K562 (cell line): ENCODE measurements at regions not wholly inside any gene's neighbourhood (a gene's known extent, or its start where the extent isn't known, plus 50 kb on each side); places are given as distances from the start of the nearest gene placed in this dataset.

ENCODE experiments used
- ATAC-seq: fragments of 200-7000 bp; cut with Tn5 transposase; 3 replicates; pipeline ENCODE4 v1.9.1; 2020; ENCODE audit warnings: moderate library complexity
- BruUV-seq: library from RNA; stranded (reverse); fragments of 400-500 nt; replicated peaks from 2 replicates; lab custom pipeline; 2021; lab: Mats Ljungman, UMichigan
- CTCF ChIA-PET: fragments of 300-600 bp; formaldehyde crosslinking; extraction: SDS; loops from one replicate; lab custom pipeline; 2021; ENCODE audit warnings: low intra/inter-chr PET ratio; lab: Yijun Ruan, JAX
- POLR2A ChIA-PET: fragments of 300-600, 350-650 bp; sonication (Branson Sonifier 250); formaldehyde crosslinking; extraction: SDS; loops from one replicate; lab custom pipeline; 2021; ENCODE audit warnings: antibody characterized with exemption, inconsistent platforms; lab: Yijun Ruan, JAX
- DNase-seq, 4 experiments: peaks; one replicate each; pipeline versions ENCODE4 v3.0.0 to v3.0.0-alpha.2; 2011 to 2018; ENCODE audit warnings: low spot score in 3 of 4, mixed read lengths in 3 of 4; ENCODE audit errors: extremely low read depth in 1 of 4
- FAIRE-seq: peaks from 2 replicates; lab custom pipeline; 2011; peaks lifted over from hg19 to GRCh38; lab: Jason Lieb, UNC
- H2AFZ ChIP-seq: 2 replicates; pipeline ENCODE4 v1.6.0; 2011; ENCODE audit warnings: low read depth, low read length, control low read depth, inconsistent platforms
- H3K27ac ChIP-seq: fragments of 200-600 bp; 3 replicates; pipeline ENCODE4 v1.8.0; 2011; ENCODE audit warnings: low read depth, mild to moderate bottlenecking, control low read depth, inconsistent platforms, low read length, moderate library complexity, mixed read lengths; ENCODE audit errors: extremely low read depth
- H3K27me3 ChIP-seq, 2 experiments: fragments of 300-600 bp in 1 of 2; 2 replicates in 1 of 2; 3 replicates in 1 of 2; pipeline versions ENCODE4 v1.6.0 to v1.8.0; 2011; ENCODE audit warnings: inconsistent platforms in 2 of 2, low read length in 2 of 2, mild to moderate bottlenecking in 1 of 2, mixed read lengths in 1 of 2, moderate library complexity in 1 of 2; ENCODE audit not compliant: control insufficient read depth in 2 of 2, insufficient read depth in 2 of 2
- H3K36me3 ChIP-seq: fragments of 300-600 bp; 3 replicates; pipeline ENCODE4 v1.8.0; 2011; ENCODE audit warnings: mild to moderate bottlenecking, low read length, inconsistent platforms; ENCODE audit not compliant: control insufficient read depth, insufficient read depth
- H3K4me1 ChIP-seq, 2 experiments: fragments of 200-600 bp in 1 of 2; replicated peaks in 1 of 2; 2 replicates in 1 of 2; 3 replicates in 1 of 2; pipeline versions ENCODE4 v1.5.1 to v1.8.0; 2011; ENCODE audit warnings: inconsistent platforms in 2 of 2, low read length in 2 of 2, mild to moderate bottlenecking in 1 of 2, mixed read lengths in 1 of 2, moderate library complexity in 1 of 2; ENCODE audit not compliant: control insufficient read depth in 2 of 2, insufficient read depth in 2 of 2
- H3K4me2 ChIP-seq: 2 replicates; pipeline ENCODE4 v1.6.1; 2011; ENCODE audit warnings: low read length, control low read depth, inconsistent platforms, mixed read lengths; ENCODE audit not compliant: insufficient read depth
- H3K4me3 ChIP-seq: fragments of 200-600 bp; sonication (generic), shearing (Covaris generic); 2 replicates; pipeline ENCODE4 v1.5.1; 2016; ENCODE audit warnings: control low read depth, inconsistent platforms
- H3K79me2 ChIP-seq: fragments of 200-600 bp; 3 replicates; pipeline ENCODE4 v1.8.0; 2011; ENCODE audit warnings: low read length, inconsistent platforms; ENCODE audit not compliant: control insufficient read depth, insufficient read depth
- H3K9ac ChIP-seq, 2 experiments: 2 replicates each; pipeline versions ENCODE4 v1.6.0 to v1.6.1; 2011; ENCODE audit warnings: low read depth in 2 of 2, low read length in 2 of 2, control low read depth in 1 of 2, inconsistent platforms in 1 of 2, mild to moderate bottlenecking in 1 of 2, mixed read lengths in 1 of 2; ENCODE audit not compliant: insufficient read depth in 1 of 2
- H3K9me1 ChIP-seq: one replicate; pipeline ENCODE4 v1.6.0; 2011; ENCODE audit warnings: inconsistent platforms, mild to moderate bottlenecking, low read length, moderate library complexity; ENCODE audit not compliant: control insufficient read depth, insufficient read depth
- H3K9me3 ChIP-seq: replicated peaks from 2 replicates; pipeline ENCODE4 v1.5.1; 2011; ENCODE audit warnings: low read depth, low read length, inconsistent platforms; ENCODE audit not compliant: control insufficient read depth, insufficient read depth
- H4K20me1 ChIP-seq: replicated peaks from 2 replicates; pipeline ENCODE4 v1.6.1; 2011; ENCODE audit warnings: low read length, inconsistent platforms, mixed read lengths; ENCODE audit not compliant: control insufficient read depth, insufficient read depth
- KAT8 ChIP-seq: fragments of 450-650 bp; IDR thresholded peaks from 2 replicates; pipeline ENCODE4 v1.6.1; 2016; ENCODE audit warnings: low read depth, mild to moderate bottlenecking
- NR1H2 ChIP-seq: sonication (generic); formaldehyde crosslinking; IDR thresholded peaks from 2 replicates; pipeline ENCODE4 v1.4.0; 2020; ENCODE audit warnings: mild to moderate bottlenecking, missing genetic modification reagents
- SIN3A ChIP-seq, 2 experiments: fragments of 150-350 bp in 1 of 2; IDR thresholded peaks; 2 replicates each; pipeline ENCODE4 v1.6.1; 2011 to 2016; ENCODE audit warnings: borderline replicate concordance in 2 of 2, low read depth in 2 of 2, low read length in 2 of 2, mild to moderate bottlenecking in 2 of 2, moderate library complexity in 2 of 2; ENCODE audit not compliant: control insufficient read depth in 1 of 2
- TBP ChIP-seq: optimal IDR thresholded peaks from 2 replicates; pipeline ENCODE3; 2011; ENCODE audit warnings: low read depth, low read length, improper control_type of control experiment
- TSC22D4 ChIP-seq: fragments of 450-650 bp; IDR thresholded peaks from 2 replicates; pipeline ENCODE4 v1.6.1; 2016; ENCODE audit warnings: missing genetic modification characterization, missing biosample characterization, control low read depth
- ZBED1 ChIP-seq: IDR thresholded peaks from 2 replicates; pipeline ENCODE4 v1.6.1; 2014
- ZBTB11 ChIP-seq, 3 experiments: fragments of 200-800 bp in 1 of 3; fragments of 250-450 bp in 1 of 3; fragments of 450-650 bp in 1 of 3; sonication (Bioruptor Pico) in 1 of 3; sonication (Bioruptor generic) in 1 of 3; formaldehyde crosslinking in 1 of 3; IDR thresholded peaks; 2 replicates each; pipeline versions ENCODE4 v1.6.1 to v1.8.0; 2016 to 2022; ENCODE audit warnings: mild to moderate bottlenecking in 2 of 3, missing genetic modification characterization in 2 of 3, missing compliant biosample characterization in 1 of 3, moderate library complexity in 1 of 3
- ZFP30 ChIP-seq: fragments of 250-450 bp; sonication (Bioruptor Pico); IDR thresholded peaks from 2 replicates; pipeline ENCODE4 v1.8.0; 2022; ENCODE audit warnings: moderate library complexity, mild to moderate bottlenecking, inconsistent platforms, borderline replicate concordance
- ZKSCAN1 ChIP-seq: fragments of 150-350 bp; IDR thresholded peaks from 2 replicates; pipeline ENCODE4 v1.6.1; 2016; ENCODE audit warnings: low read depth, low read length
- ZNF12 ChIP-seq: sonication (generic); formaldehyde crosslinking; IDR thresholded peaks from 2 replicates; pipeline ENCODE4 v1.4.0; 2020; ENCODE audit warnings: mild to moderate bottlenecking, missing genetic modification reagents
- ZNF184 ChIP-seq: sonication (generic); formaldehyde crosslinking; IDR thresholded peaks from 2 replicates; pipeline ENCODE4 v1.5.0; 2020; ENCODE audit warnings: missing genetic modification reagents
- ZNF512 ChIP-seq: IDR thresholded peaks from 2 replicates; pipeline ENCODE4 v1.6.1; 2016; ENCODE audit warnings: missing genetic modification characterization, missing compliant biosample characterization
- WGBS: fragments of 100-300 bp; shearing (Covaris generic); methylation state at CpG from one replicate; pipeline ENCODE4 v1.1.6; 2016; ENCODE audit warnings: low coverage, mixed read lengths; ENCODE audit not compliant: insufficient coverage; ENCODE audit errors: missing lambda C conversion rate; 5-methylcytosine and 5-hydroxymethylcytosine counted together
- in situ Hi-C: fragments of 300-500 bp; cut with MboI; formaldehyde crosslinking; loops from 4 replicates; pipeline ENCODE4 v1.15.0; 2018; ENCODE audit warnings: inconsistent platforms, mixed read lengths
- intact Hi-C: fragments of 100-400 bp; cut with micrococcal nuclease; formaldehyde crosslinking; loops from 2 replicates; pipeline ENCODE4 v1.14.2; 2022

- Histone ChIP-seq H3K27ac (no peak overlapping the region), H3K27me3 (no peaks in the 10 kb centered on the region), H3K4me3 (no peak overlapping the region), H3K36me3 (no peaks in the 10 kb centered on the region), H2AFZ (no peak overlapping the region), H3K4me1 (no peaks in the 10 kb centered on the region), H3K9me3 (no peaks in the 10 kb centered on the region), H3K9me1 (no peaks in the 10 kb centered on the region), H4K20me1 (no peaks in the 10 kb centered on the region), H3K79me2 (no peaks in the 10 kb centered on the region), H3K4me2 (no peak overlapping the region), H3K9ac (no peak overlapping the region)
- FAIRE-seq (no peak), ATAC-seq (no peak), DNase-seq (no peak)
- POLR2A ChIA-PET = no interaction called here
- in situ Hi-C loops = no loop called here
- intact Hi-C loops = no loop called here
- no TSS peak for BruUV-seq
- CTCF ChIA-PET = no interaction called here
- WGBS = under 1% methylated on average over 6 of the region's 6 CpGs
- TF ChIP-seq ZKSCAN1 = no peak
- TF ChIP-seq TSC22D4 (tag) = no peak
- TF ChIP-seq ZNF512 (tag) = no peak
- TF ChIP-seq ZFP30 (CRISPR knock-in tag) = no peak
- TF ChIP-seq ZBED1 = no peak
- TF ChIP-seq ZNF184 (CRISPR knock-in tag) = no peak
- no peak for TF ChIP-seq TBP
- no peak for TF ChIP-seq NR1H2 (CRISPR knock-in tag)
- TF ChIP-seq SIN3A (IDR thresholded peaks at IDR 0.05; ENCODE audit: borderline replicate concordance in 2 of 2, control insufficient read depth in 1 of 2, low read depth in 2 of 2, low read length in 2 of 2) = no peak
- TF ChIP-seq ZBTB11 (CRISPR knock-in tag; IDR thresholded peaks at IDR 0.05) = no peak
- no peak for TF ChIP-seq ZNF12 (CRISPR knock-in tag)
- no peak for TF ChIP-seq KAT8
Measured at GRCh38 chr4:14149176-14150053, 521.9 kb upstream of the BOD1L1 start.
